RWPE2 (cell line): ENCODE measurements at regions not wholly inside any gene's neighbourhood (a gene's known extent, or its start where the extent isn't known, plus 50 kb on each side); places are given as distances from the start of the nearest gene placed in this dataset.

Experiments
- ATAC-seq: fragments of 200-7000 bp; cut with Tn5 transposase; 3 replicates; pipeline ENCODE4 v1.9.1; 2021; ENCODE audit warnings: low read depth
- DNase-seq: peaks from one replicate; pipeline ENCODE4 v3.0.0-alpha.2; 2020; ENCODE audit warnings: low spot score
- H3K27ac ChIP-seq: fragments of 450-650 bp; 2 replicates; pipeline ENCODE4 v1.5.1; 2017; ENCODE audit warnings: mild to moderate bottlenecking; ENCODE audit not compliant: poor library complexity, severe bottlenecking
- H3K27me3 ChIP-seq: fragments of 250-450 bp; sonication (Bioruptor Pico); 2 replicates; pipeline ENCODE4 v1.5.1; 2021; ENCODE audit warnings: mild to moderate bottlenecking, moderate library complexity; ENCODE audit not compliant: insufficient read depth, poor library complexity, severe bottlenecking
- H3K36me3 ChIP-seq: fragments of 250-450 bp; sonication (Bioruptor Pico); 2 replicates; pipeline ENCODE4 v1.5.1; 2020; ENCODE audit warnings: low read depth, mild to moderate bottlenecking, moderate library complexity
- H3K4me1 ChIP-seq: fragments of 250-450 bp; sonication (Bioruptor Pico); 2 replicates; pipeline ENCODE4 v1.5.1; 2021; ENCODE audit warnings: mild to moderate bottlenecking, moderate library complexity; ENCODE audit not compliant: insufficient read depth, poor library complexity, severe bottlenecking
- H3K4me3 ChIP-seq: fragments of 250-450 bp; sonication (Bioruptor Pico); 2 replicates; pipeline ENCODE4 v1.5.1; 2021; ENCODE audit warnings: mild to moderate bottlenecking, moderate library complexity; ENCODE audit not compliant: severe bottlenecking
- H3K9me3 ChIP-seq: fragments of 250-450 bp; sonication (Bioruptor Pico); 2 replicates; pipeline ENCODE4 v1.5.1; 2021; ENCODE audit warnings: mild to moderate bottlenecking, moderate library complexity; ENCODE audit not compliant: severe bottlenecking
- CTCF ChIP-seq: fragments of 450-650 bp; IDR thresholded peaks from one replicate; pipeline ENCODE4 v1.5.1; 2017; ENCODE audit warnings: mild to moderate bottlenecking, moderate library complexity; ENCODE audit not compliant: poor library complexity, severe bottlenecking

DNA sequence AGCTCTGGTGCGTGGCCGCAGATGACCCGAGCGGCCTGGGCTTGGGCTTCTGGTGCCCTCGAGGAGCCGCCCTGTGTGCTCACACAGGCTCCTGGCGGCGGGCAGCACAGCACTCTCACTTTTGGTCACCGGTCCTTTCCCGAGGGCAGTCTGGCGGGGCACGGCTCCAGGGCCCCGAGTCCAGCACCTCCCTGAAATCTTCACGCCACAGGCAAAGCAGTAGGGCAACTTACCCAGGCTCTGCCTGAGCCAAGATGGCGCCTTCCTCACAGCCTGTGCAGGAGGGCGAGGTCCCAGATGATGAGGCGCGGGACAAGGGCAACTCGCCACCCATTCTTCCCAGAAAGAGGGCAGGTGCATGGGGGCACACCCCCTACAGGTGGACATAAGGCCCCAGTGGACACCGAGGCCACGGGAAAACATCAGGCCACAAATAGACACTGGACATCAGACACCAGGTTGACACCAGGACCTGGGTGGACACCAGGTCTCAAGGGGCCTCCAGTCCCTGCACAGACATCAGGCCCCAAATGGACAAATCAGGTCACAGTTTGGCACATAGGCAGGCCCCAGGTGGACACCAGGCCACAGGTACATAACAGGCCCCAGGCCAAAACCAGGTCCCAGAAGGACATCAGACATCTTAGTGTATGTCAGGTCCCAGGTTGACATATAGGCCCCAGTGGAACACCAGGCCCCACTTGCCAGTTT lies 57.6 kb upstream of the SEPTIN5 start:
- Histone ChIP-seq H3K27me3 (no peaks in the 10 kb centered on the region), H3K9me3 (no peaks in the 10 kb centered on the region), H3K4me3 (no peak overlapping the region), H3K4me1 (no peaks in the 10 kb centered on the region), H3K27ac (no peak overlapping the region), H3K36me3 (no peaks in the 10 kb centered on the region)
- DNase-seq (no peak), ATAC-seq (no peak)
- no peak for TF ChIP-seq CTCF

DNA sequence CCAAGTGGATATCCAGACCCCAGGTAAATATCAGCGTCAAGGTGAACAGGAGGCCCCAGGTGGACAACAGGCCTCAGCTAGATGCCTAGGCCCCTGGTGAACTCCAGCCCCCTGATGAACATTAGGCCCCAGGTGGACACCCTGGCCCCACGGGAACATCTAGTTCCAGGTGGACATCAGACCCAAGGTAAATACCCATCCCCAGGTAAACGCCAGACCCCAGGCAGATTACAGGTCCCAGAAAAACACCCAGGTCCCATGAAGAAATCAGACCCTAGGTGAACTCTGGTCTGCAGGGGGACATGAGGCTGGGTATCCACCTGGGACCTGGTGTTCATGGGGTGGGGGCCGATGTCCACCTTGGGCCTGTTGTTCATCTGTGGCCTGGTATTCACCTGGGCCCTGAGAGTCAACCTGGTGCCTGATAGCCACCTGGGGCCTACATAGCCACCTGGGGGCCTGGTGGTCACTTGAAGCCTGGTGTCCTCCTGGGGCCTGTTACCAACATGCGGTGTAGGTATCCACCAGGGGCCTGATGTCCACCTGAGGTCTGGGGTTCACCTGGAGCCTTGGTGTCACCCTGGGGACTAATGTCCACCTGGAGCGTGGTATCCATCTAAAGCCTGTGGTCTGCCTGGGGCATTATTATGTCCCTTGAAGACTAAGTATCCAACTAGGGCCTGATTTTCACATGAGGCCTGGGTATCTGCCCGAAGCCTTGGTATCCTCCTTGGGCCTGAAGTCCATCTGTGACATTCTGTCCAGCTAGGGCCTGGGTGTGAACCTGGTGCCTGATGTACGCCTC lies 56.8 kb upstream of the SEPTIN5 start:
- Histone ChIP-seq H3K4me3 (no peak overlapping the region), H3K9me3 (no peaks in the 10 kb centered on the region), H3K27me3 (no peaks in the 10 kb centered on the region), H3K4me1 (no peaks in the 10 kb centered on the region), H3K27ac (no peak overlapping the region), H3K36me3 (no peaks in the 10 kb centered on the region)
- DNase-seq (no peak), ATAC-seq (no peak)
- TF ChIP-seq CTCF = no peak

DNA sequence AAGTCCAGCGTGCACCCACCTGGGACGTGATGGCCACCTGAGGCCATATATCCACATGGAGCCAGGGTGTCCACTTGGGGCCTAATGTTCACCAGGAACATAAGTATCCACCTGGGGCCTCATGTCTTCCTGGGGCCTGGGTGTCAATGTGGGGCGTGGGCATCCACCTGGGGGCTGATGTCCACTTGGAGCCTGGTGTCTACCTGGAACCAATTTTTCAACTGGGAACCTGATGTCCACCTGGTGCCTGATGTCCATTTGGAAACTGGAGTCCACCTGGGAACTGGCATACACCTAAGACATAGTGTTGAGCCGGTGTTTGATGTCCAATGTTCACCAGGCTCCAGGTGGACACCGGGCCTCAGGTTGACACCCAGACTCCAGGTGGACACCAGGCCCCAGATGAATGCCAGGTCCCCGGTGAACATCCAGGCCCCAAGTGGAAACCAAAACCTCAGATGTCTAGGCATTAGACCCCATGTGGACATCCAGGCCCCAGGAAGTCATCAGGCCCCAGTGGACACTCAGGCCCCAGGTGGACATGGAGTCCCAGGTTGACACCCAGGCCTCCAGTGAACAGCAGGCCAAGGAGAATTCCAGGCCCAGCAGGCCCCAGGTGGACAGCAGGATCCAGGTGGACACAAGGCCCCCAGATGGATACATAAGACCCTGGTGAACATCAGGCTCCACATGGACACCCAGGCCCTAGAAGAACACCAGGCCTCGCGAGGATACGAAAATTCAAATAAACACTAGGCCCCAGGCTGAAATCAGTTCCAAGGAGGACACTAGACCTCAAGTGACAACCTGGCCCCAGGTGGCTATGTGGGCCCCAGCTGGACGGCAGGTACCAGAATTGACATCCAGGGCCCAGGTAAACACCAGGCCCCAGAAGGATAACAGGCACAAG lies 56.0 kb upstream of the SEPTIN5 start:
- Histone ChIP-seq H3K4me3 (no peak overlapping the region), H3K9me3 (no peaks in the 10 kb centered on the region), H3K4me1 (peaks cover 2% of the 10 kb centered on the region), H3K36me3 (no peaks in the 10 kb centered on the region), H3K27me3 (no peaks in the 10 kb centered on the region), H3K27ac (no peak overlapping the region)
- ATAC-seq (no peak), DNase-seq (no peak)
- TF ChIP-seq CTCF = no peak

DNA sequence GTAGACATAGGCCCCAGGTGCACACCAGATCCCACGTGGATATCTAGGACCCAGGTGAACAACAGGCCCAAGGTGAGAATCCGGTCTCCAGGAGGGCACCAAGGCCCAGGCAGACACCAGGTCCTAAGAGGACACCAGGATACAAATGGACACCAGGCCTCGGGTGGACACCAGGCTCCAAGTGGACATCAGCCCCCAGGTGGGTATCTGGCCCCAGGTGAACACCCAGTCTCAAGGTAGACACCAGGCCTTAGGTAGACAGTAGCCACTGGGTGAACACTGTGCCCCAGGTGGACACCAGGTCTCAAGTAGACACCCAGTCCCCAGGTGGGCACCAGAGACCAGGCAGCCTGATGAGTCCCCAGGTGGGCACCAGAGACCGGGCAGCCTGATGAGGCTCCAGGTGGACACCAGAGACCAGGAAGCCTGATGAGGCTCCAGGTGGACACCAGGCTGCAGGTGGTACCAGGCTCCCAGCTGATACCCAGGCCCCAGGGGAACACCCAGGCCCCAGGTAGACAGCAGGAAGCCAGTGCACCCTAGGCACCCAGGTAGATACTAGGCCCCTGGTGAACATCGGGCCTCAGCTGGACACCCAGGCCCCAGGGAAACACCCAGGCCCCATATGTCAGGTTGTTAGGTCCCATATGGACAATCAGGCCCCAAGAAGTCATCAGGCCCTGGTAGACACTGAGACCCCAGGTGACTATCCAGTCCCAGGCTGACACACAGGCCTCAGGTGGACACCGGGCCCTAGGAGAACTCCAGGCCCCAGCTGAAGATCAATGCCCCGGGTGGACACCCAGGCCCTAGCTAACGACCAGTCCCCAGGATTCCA lies 55.1 kb upstream of the SEPTIN5 start:
- Histone ChIP-seq H3K4me3 (no peak overlapping the region), H3K36me3 (no peaks in the 10 kb centered on the region), H3K27ac (no peak overlapping the region), H3K27me3 (no peaks in the 10 kb centered on the region), H3K9me3 (no peaks in the 10 kb centered on the region), H3K4me1 (peaks cover 4% of the 10 kb centered on the region)
- TF ChIP-seq CTCF = no peak
- DNase-seq = no peak
- ATAC-seq = no peak
